Breast epithelium (tissue), 4 donors: ENCODE measurements at regions not wholly inside any gene's neighbourhood (a gene's known extent, or its start where the extent isn't known, plus 50 kb on each side); places are given as distances from the start of the nearest gene placed in this dataset.

ENCODE experiments used
- DNase-seq, 2 donors: peaks; one replicate each; pipeline ENCODE4 v3.0.0-alpha.2; 2019; ENCODE audit warnings: low spot score in 2 of 2
- H3K27ac ChIP-seq, 2 donors: fragments of 200-600 bp; sonication (generic) in 1 of 2; one replicate each; pipeline ENCODE4 v1.5.1; 2016 to 2019; ENCODE audit warnings: mild to moderate bottlenecking in 1 of 2
- H3K27me3 ChIP-seq, 2 donors: fragments of 200-600 bp; sonication (generic) in 1 of 2; one replicate each; pipeline versions ENCODE4 v1.5.1 to v1.6.0; 2017 to 2019; ENCODE audit warnings: control low read depth in 1 of 2, mild to moderate bottlenecking in 1 of 2
- H3K36me3 ChIP-seq: fragments of 200-600 bp; one replicate; pipeline ENCODE4 v1.5.1; 2019
- H3K4me1 ChIP-seq, 2 donors: fragments of 200-600 bp; sonication (generic); one replicate each; pipeline ENCODE4 v1.5.1; 2016 to 2019; ENCODE audit warnings: control low read depth in 1 of 2
- H3K4me3 ChIP-seq, 3 donors: fragments of 200-600 bp; sonication (generic); 1 replicate in 2 of 3; 2 replicates in 1 of 3; pipeline ENCODE4 v1.5.1; 2016 to 2019; ENCODE audit warnings: mild to moderate bottlenecking in 3 of 3, moderate library complexity in 2 of 3
- H3K9me3 ChIP-seq, 2 donors: fragments of 200-600 bp; sonication (generic) in 1 of 2; one replicate each; pipeline ENCODE4 v1.5.1; 2016 to 2019; ENCODE audit warnings: control low read depth in 1 of 2
- POLR2A ChIP-seq: fragments of 450-650 bp; IDR thresholded peaks from one replicate; pipeline ENCODE4 v1.6.1; 2016; ENCODE audit warnings: antibody characterized with exemption, mild to moderate bottlenecking, moderate library complexity
- POLR2AphosphoS5 ChIP-seq, 3 donors: sonication (generic); formaldehyde crosslinking; IDR thresholded peaks; one replicate each; pipeline ENCODE4 v1.6.1; 2017; ENCODE audit warnings: antibody characterized with exemption in 3 of 3
- intact Hi-C: fragments of 100-400 bp; cut with DNase I; formaldehyde crosslinking; loops from one replicate; pipeline ENCODE4 v1.15.1; 2023; ENCODE audit warnings: low total_unique reads
- TF ChIP-seq, protein P1 (sequence below), 3 donors: fragments of 450-650 bp; IDR thresholded peaks; one replicate each; pipeline ENCODE4 v1.5.1; 2016 to 2017; ENCODE audit warnings: antibody characterized with exemption in 3 of 3, mild to moderate bottlenecking in 3 of 3, moderate library complexity in 3 of 3

DNA sequence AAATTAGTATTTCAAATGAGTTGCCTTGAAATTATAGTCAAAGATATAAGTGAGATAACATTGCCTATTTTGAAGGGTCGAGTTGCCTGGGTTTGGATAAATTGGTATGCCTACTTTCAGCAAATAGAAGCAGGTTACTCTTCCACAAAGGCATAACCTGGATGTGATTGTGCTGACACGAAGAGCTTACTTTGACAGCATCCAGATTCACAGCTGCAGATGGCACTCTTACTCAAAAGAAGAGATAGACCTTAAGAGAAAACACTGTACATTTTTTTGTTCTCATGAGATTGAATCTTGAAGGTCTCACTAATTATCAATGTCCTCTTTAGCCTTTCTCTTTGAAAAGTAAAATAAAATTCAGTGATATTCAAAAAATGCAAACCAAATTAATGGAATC is 1338.7 kb downstream of the REEP3 start:
- Histone ChIP-seq H3K27ac (no peak overlapping the region), H3K9me3 (no peaks in the 10 kb centered on the region), H3K36me3 (no peaks in the 10 kb centered on the region), H3K27me3 (no peaks in the 10 kb centered on the region), H3K4me3 (no peak overlapping the region), H3K4me1 (no peaks in the 10 kb centered on the region)
- intact Hi-C loops: loop anchor here (10.0 kb wide), 1 partner anchor 615 kb away; no protein-coding TSS in a partner anchor
- no peak for DNase-seq
- TF ChIP-seq POLR2AphosphoS5 (IDR thresholded peaks at IDR 0.05) (no peak), POLR2A (no peak)
- TF ChIP-seq, protein P1, sequence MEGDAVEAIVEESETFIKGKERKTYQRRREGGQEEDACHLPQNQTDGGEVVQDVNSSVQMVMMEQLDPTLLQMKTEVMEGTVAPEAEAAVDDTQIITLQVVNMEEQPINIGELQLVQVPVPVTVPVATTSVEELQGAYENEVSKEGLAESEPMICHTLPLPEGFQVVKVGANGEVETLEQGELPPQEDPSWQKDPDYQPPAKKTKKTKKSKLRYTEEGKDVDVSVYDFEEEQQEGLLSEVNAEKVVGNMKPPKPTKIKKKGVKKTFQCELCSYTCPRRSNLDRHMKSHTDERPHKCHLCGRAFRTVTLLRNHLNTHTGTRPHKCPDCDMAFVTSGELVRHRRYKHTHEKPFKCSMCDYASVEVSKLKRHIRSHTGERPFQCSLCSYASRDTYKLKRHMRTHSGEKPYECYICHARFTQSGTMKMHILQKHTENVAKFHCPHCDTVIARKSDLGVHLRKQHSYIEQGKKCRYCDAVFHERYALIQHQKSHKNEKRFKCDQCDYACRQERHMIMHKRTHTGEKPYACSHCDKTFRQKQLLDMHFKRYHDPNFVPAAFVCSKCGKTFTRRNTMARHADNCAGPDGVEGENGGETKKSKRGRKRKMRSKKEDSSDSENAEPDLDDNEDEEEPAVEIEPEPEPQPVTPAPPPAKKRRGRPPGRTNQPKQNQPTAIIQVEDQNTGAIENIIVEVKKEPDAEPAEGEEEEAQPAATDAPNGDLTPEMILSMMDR (IDR thresholded peaks at IDR 0.05): no peak

- TF ChIP-seq, protein P1 (IDR thresholded peaks at IDR 0.05): no peak
- TF ChIP-seq POLR2AphosphoS5 (IDR thresholded peaks at IDR 0.05) (no peak), POLR2A (no peak)
- H3K9me3 ChIP-seq: no peaks in the 10 kb centered on the region
- no peak for DNase-seq
- intact Hi-C loops: loop anchor here (10.0 kb wide), 1 partner anchor 619 kb away; no protein-coding TSS in a partner anchor
- H3K27ac ChIP-seq: no peak overlapping the region
- H3K36me3 ChIP-seq: no peaks in the 10 kb centered on the region
- H3K4me1 ChIP-seq: no peaks in the 10 kb centered on the region
- no peaks in the 10 kb centered on the region for H3K27me3 ChIP-seq
- no peak overlapping the region for H3K4me3 ChIP-seq
Measured at GRCh38 chr10:64863836-64864235, 1342.6 kb downstream of the REEP3 start.

- no peak overlapping the region for H3K4me3 ChIP-seq
- TF ChIP-seq POLR2A: no peak
- TF ChIP-seq POLR2AphosphoS5 (IDR thresholded peaks at IDR 0.05): no peak
- TF ChIP-seq, protein P1 (IDR thresholded peaks at IDR 0.05): no peak
- intact Hi-C loops: loop anchor here (10.0 kb wide), 1 partner anchor 623 kb away; no protein-coding TSS in a partner anchor
- H3K27me3 ChIP-seq: no peaks in the 10 kb centered on the region
- no peak overlapping the region for H3K27ac ChIP-seq
- H3K9me3 ChIP-seq: no peaks in the 10 kb centered on the region
- no peaks in the 10 kb centered on the region for H3K4me1 ChIP-seq
- no peaks in the 10 kb centered on the region for H3K36me3 ChIP-seq
- DNase-seq: no peak
Measured at GRCh38 chr10:64867501-64867962, 1346.3 kb downstream of the REEP3 start.

DNA sequence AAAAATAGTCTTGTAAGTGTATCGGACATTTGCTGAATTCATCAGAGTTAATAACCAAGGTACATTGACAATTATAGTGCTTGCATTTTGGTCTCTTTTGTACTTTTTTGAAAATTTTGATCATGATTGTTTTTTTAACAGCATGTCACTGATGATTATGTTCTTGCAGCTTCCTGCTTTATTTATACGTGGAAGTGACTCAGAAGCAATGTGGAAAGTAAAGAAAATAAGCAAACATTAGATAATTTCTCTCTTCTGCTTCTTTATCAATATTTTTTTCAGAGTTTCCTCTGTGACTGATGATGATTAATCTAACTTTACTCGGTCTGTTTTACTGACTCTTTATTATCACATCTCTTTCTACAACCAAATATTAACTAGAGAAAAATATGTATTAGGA is 1351.9 kb downstream of the REEP3 start:
- H3K4me3 ChIP-seq: no peak overlapping the region
- no peaks in the 10 kb centered on the region for H3K36me3 ChIP-seq
- no peaks in the 10 kb centered on the region for H3K9me3 ChIP-seq
- TF ChIP-seq POLR2A: no peak
- no peak for TF ChIP-seq POLR2AphosphoS5 (IDR thresholded peaks at IDR 0.05)
- TF ChIP-seq, protein P1 (IDR thresholded peaks at IDR 0.05): no peak
- no peak overlapping the region for H3K27ac ChIP-seq
- intact Hi-C loops: no loop called here
- H3K27me3 ChIP-seq: no peaks in the 10 kb centered on the region
- no peak for DNase-seq
- H3K4me1 ChIP-seq: no peaks in the 10 kb centered on the region

DNA sequence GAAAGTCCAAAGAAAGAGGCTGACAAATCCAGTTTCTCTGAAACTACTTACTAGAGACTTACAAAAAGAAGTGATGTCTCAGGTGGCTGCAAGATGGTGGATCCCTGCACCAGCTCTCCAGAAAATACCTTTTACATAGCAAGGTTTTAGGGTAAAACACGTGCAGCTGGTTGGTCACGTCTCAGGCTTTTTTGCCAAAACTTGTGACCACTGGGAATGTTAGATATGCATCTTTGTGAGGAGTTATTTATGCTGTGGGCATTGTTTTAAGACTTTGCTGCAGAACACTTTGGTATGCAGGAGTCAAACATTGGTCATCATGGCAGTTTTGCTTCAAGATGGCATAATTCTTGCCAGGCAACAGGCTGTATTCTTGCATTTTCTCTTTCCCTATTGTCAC is 1352.8 kb downstream of the REEP3 start:
- no peak overlapping the region for H3K4me3 ChIP-seq
- H3K27ac ChIP-seq: no peak overlapping the region
- intact Hi-C loops: no loop called here
- DNase-seq: no peak
- H3K4me1 ChIP-seq: no peaks in the 10 kb centered on the region
- no peaks in the 10 kb centered on the region for H3K9me3 ChIP-seq
- no peaks in the 10 kb centered on the region for H3K27me3 ChIP-seq
- no peaks in the 10 kb centered on the region for H3K36me3 ChIP-seq
- no peak for TF ChIP-seq POLR2AphosphoS5 (IDR thresholded peaks at IDR 0.05)
- TF ChIP-seq, protein P1 (IDR thresholded peaks at IDR 0.05): no peak
- TF ChIP-seq POLR2A: no peak
